Liver (tissue), 8 donors: ENCODE measurements at regions not wholly inside any gene's neighbourhood (a gene's known extent, or its start where the extent isn't known, plus 50 kb on each side); places are given as distances from the start of the nearest gene placed in this dataset.

Experiments used
- DNase-seq: peaks from one replicate; pipeline ENCODE4 v3.0.0-alpha.2; 2017; ENCODE audit warnings: low spot score
- H3K27ac ChIP-seq, 2 donors: one replicate each; pipeline ENCODE4 v1.7.0; 2013; ENCODE audit warnings: inconsistent platforms in 2 of 2, low read length in 2 of 2, control low read depth in 1 of 2, low read depth in 1 of 2, mild to moderate bottlenecking in 1 of 2
- H3K27me3 ChIP-seq, 4 donors: one replicate each; pipeline versions ENCODE4 v1.6.1 to v1.7.0; 2013; ENCODE audit warnings: low read length in 3 of 4, inconsistent platforms in 1 of 4, mild to moderate bottlenecking in 1 of 4, moderate library complexity in 1 of 4; ENCODE audit not compliant: control insufficient read depth in 4 of 4, insufficient read depth in 4 of 4
- H3K36me3 ChIP-seq, 4 donors: one replicate each; pipeline versions ENCODE4 v1.6.1 to v1.7.0; 2013; ENCODE audit warnings: low read length in 3 of 4, mild to moderate bottlenecking in 3 of 4, low read depth in 1 of 4, moderate library complexity in 1 of 4; ENCODE audit not compliant: control insufficient read depth in 4 of 4, insufficient read depth in 3 of 4
- H3K4me1 ChIP-seq, 4 donors: one replicate each; pipeline versions ENCODE4 v1.6.1 to v1.7.0; 2013; ENCODE audit warnings: low read length in 3 of 4, mild to moderate bottlenecking in 3 of 4, moderate library complexity in 1 of 4; ENCODE audit not compliant: control insufficient read depth in 4 of 4, insufficient read depth in 4 of 4
- H3K4me3 ChIP-seq, 3 donors: one replicate each; pipeline versions ENCODE4 v1.6.1 to v1.7.0; 2013; ENCODE audit warnings: low read length in 3 of 3, control low read depth in 1 of 3, low read depth in 1 of 3, mild to moderate bottlenecking in 1 of 3
- H3K9ac ChIP-seq, 2 donors: one replicate each; pipeline ENCODE4 v1.7.0; 2013; ENCODE audit warnings: low read length in 2 of 2, mild to moderate bottlenecking in 2 of 2, moderate library complexity in 2 of 2, control low read depth in 1 of 2, low read depth in 1 of 2
- H3K9me3 ChIP-seq, 4 donors: one replicate each; pipeline versions ENCODE4 v1.6.1 to v1.7.0; 2013; ENCODE audit warnings: low read length in 3 of 4; ENCODE audit not compliant: control insufficient read depth in 4 of 4
- EGR1 ChIP-seq, 2 donors: IDR thresholded peaks; 2 replicates each; pipeline ENCODE4 v1.6.1; 2016 to 2018; ENCODE audit warnings: antibody characterized with exemption in 2 of 2, low read depth in 2 of 2
- FOXA1 ChIP-seq: IDR thresholded peaks from 2 replicates; pipeline ENCODE4 v1.6.1; 2016; ENCODE audit warnings: antibody characterized with exemption
- FOXA2 ChIP-seq: IDR thresholded peaks from 2 replicates; pipeline ENCODE4 v1.6.1; 2016; ENCODE audit warnings: antibody characterized with exemption
- GABPA ChIP-seq, 2 donors: IDR thresholded peaks in 1 of 2; conservative IDR thresholded peaks in 1 of 2; 2 replicates each; pipeline ENCODE4 v1.6.1; 2016; ENCODE audit warnings: antibody characterized with exemption in 2 of 2, mild to moderate bottlenecking in 1 of 2, moderate library complexity in 1 of 2
- HNF4A ChIP-seq, 2 donors: conservative IDR thresholded peaks; 2 replicates each; pipeline ENCODE4 v1.6.1; 2016; ENCODE audit warnings: antibody characterized with exemption in 2 of 2, mild to moderate bottlenecking in 2 of 2
- HNF4G ChIP-seq: IDR thresholded peaks from 2 replicates; pipeline ENCODE4 v1.6.1; 2016; ENCODE audit warnings: antibody characterized with exemption
- JUND ChIP-seq, 2 donors: IDR thresholded peaks; 2 replicates each; pipeline ENCODE4 v1.6.1; 2016; ENCODE audit warnings: antibody characterized with exemption in 2 of 2
- NR2F2 ChIP-seq: IDR thresholded peaks from 2 replicates; pipeline ENCODE4 v1.6.1; 2016; ENCODE audit warnings: antibody characterized with exemption
- RAD21 ChIP-seq, 2 donors: IDR thresholded peaks; 2 replicates each; pipeline ENCODE4 v1.6.1; 2016; ENCODE audit warnings: antibody characterized with exemption in 2 of 2, mild to moderate bottlenecking in 2 of 2
- SP1 ChIP-seq: IDR thresholded peaks from 2 replicates; pipeline ENCODE4 v1.6.1; 2018; ENCODE audit warnings: antibody characterized with exemption, mild to moderate bottlenecking
- TAF1 ChIP-seq: conservative IDR thresholded peaks from 2 replicates; pipeline ENCODE4 v1.6.1; 2016; ENCODE audit warnings: antibody characterized with exemption, mild to moderate bottlenecking
- YY1 ChIP-seq: IDR thresholded peaks from 2 replicates; pipeline ENCODE4 v1.6.1; 2016; ENCODE audit warnings: antibody characterized with exemption, mild to moderate bottlenecking
- WGBS: extraction: QIAGEN DNeasy Blood & Tissue Kit; methylation state at CpG from one replicate; pipeline ENCODE4 v1.1.7; 2013; 5-methylcytosine and 5-hydroxymethylcytosine counted together
- TF ChIP-seq, protein P1 (sequence below): fragments of 150-350 bp; IDR thresholded peaks from 2 replicates; pipeline ENCODE4 v1.5.1; 2017; ENCODE audit warnings: improper control_type of control experiment, low read depth, low read length; ENCODE audit not compliant: missing input control
- TF ChIP-seq, protein P2 (sequence below): IDR thresholded peaks from 2 replicates; pipeline ENCODE4 v1.6.1; 2016; ENCODE audit warnings: antibody characterized with exemption
- TF ChIP-seq, protein P3 (sequence below): IDR thresholded peaks from 2 replicates; pipeline ENCODE4 v1.6.1; 2016; ENCODE audit warnings: antibody characterized with exemption
- TF ChIP-seq, protein P4 (sequence below): IDR thresholded peaks from 2 replicates; pipeline ENCODE4 v1.6.1; 2016; ENCODE audit warnings: antibody characterized with exemption
- TF ChIP-seq, protein P5 (sequence below): IDR thresholded peaks from 2 replicates; pipeline ENCODE4 v1.6.1; 2016; ENCODE audit warnings: antibody characterized with exemption, mild to moderate bottlenecking
- donor health status: healthy.
- donor health status: healthy.
- donor health status: healthy.
- donor health status: healthy.
- donor health status: healthy.

DNA sequence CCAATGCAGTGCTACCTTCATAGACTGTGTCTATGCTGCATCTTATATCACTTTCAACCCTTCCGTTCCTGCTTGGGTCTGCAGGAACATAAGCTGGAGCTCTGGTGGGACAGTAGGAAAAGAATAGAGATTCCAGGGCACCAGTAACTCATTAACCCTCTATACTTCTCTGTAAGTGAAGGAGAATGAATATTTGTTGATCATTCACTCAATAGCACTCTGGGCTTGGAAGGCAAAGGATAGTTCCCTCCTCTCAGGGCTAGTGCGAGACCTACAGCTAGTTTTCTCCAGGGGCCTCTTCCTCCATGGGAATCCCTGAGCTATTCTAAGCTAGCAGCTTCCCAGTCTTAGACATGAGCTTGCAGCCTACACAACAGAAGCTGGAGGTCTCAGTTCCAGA, 84.7 kb downstream of the BMP4 start:
- H3K9me3 ChIP-seq, result no peaks in the 10 kb centered on the region
- H3K4me1 ChIP-seq, result no peaks in the 10 kb centered on the region
- H3K4me3 ChIP-seq, result no peak overlapping the region
- H3K36me3 ChIP-seq, result no peaks in the 10 kb centered on the region
- H3K9ac ChIP-seq, result no peak overlapping the region
- no peak for TF ChIP-seq RAD21 (IDR thresholded peaks at IDR 0.05)
- no peak for TF ChIP-seq FOXA1
- TF ChIP-seq, protein P1, sequence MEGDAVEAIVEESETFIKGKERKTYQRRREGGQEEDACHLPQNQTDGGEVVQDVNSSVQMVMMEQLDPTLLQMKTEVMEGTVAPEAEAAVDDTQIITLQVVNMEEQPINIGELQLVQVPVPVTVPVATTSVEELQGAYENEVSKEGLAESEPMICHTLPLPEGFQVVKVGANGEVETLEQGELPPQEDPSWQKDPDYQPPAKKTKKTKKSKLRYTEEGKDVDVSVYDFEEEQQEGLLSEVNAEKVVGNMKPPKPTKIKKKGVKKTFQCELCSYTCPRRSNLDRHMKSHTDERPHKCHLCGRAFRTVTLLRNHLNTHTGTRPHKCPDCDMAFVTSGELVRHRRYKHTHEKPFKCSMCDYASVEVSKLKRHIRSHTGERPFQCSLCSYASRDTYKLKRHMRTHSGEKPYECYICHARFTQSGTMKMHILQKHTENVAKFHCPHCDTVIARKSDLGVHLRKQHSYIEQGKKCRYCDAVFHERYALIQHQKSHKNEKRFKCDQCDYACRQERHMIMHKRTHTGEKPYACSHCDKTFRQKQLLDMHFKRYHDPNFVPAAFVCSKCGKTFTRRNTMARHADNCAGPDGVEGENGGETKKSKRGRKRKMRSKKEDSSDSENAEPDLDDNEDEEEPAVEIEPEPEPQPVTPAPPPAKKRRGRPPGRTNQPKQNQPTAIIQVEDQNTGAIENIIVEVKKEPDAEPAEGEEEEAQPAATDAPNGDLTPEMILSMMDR, result no peak
- no peak for TF ChIP-seq GABPA (IDR thresholded peaks at IDR 0.05 in 1 of 2, conservative IDR thresholded peaks at IDR 0.05 in 1 of 2)
- no peak for TF ChIP-seq NR2F2
- TF ChIP-seq HNF4G, result no peak
- TF ChIP-seq, protein P2, sequence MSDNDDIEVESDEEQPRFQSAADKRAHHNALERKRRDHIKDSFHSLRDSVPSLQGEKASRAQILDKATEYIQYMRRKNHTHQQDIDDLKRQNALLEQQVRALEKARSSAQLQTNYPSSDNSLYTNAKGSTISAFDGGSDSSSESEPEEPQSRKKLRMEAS, result no peak
- no peak for DNase-seq
- WGBS, result 75% methylated on average over 2 of the region's 2 CpGs
- no peaks in the 10 kb centered on the region for H3K27me3 ChIP-seq
- H3K27ac ChIP-seq, result no peak overlapping the region

DNA sequence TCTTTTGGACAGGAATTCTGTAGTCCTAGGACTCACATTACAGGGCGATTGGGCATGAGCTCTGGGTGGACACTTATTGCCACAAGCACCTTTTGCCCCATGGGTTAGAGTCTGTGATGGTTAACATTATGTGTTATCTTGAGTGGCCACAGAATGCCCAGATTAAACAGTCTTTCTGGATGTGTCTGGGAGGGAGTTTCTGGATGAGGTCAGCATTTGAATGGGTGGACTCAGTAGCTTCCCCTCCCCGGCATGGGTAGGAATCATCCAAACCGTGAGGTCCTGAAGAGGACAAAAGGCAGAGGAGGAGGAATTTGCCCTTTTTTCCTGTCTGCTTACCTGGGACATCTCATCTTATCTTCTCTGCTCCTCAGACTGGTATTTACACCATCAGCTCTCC, 85.6 kb downstream of the BMP4 start:
- H3K4me1 ChIP-seq, result no peaks in the 10 kb centered on the region
- no peak for DNase-seq
- H3K4me3 ChIP-seq, result no peak overlapping the region
- H3K9ac ChIP-seq, result no peak overlapping the region
- TF ChIP-seq, protein P3, sequence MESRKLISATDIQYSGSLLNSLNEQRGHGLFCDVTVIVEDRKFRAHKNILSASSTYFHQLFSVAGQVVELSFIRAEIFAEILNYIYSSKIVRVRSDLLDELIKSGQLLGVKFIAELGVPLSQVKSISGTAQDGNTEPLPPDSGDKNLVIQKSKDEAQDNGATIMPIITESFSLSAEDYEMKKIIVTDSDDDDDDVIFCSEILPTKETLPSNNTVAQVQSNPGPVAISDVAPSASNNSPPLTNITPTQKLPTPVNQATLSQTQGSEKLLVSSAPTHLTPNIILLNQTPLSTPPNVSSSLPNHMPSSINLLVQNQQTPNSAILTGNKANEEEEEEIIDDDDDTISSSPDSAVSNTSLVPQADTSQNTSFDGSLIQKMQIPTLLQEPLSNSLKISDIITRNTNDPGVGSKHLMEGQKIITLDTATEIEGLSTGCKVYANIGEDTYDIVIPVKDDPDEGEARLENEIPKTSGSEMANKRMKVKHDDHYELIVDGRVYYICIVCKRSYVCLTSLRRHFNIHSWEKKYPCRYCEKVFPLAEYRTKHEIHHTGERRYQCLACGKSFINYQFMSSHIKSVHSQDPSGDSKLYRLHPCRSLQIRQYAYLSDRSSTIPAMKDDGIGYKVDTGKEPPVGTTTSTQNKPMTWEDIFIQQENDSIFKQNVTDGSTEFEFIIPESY, result no peak
- no peak for TF ChIP-seq JUND (IDR thresholded peaks at IDR 0.05)
- no peak for TF ChIP-seq EGR1 (IDR thresholded peaks at IDR 0.05; ENCODE audit: low read depth in 2 of 2)
- TF ChIP-seq, protein P4, sequence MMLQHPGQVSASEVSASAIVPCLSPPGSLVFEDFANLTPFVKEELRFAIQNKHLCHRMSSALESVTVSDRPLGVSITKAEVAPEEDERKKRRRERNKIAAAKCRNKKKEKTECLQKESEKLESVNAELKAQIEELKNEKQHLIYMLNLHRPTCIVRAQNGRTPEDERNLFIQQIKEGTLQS, result no peak
- TF ChIP-seq HNF4G, result no peak
- TF ChIP-seq, protein P1, result no peak
- TF ChIP-seq FOXA2, result no peak
- no peak for TF ChIP-seq RAD21 (IDR thresholded peaks at IDR 0.05)
- TF ChIP-seq TAF1, result no peak
- TF ChIP-seq GABPA (IDR thresholded peaks at IDR 0.05 in 1 of 2, conservative IDR thresholded peaks at IDR 0.05 in 1 of 2), result no peak
- TF ChIP-seq, protein P2, result no peak
- TF ChIP-seq, protein P5, sequence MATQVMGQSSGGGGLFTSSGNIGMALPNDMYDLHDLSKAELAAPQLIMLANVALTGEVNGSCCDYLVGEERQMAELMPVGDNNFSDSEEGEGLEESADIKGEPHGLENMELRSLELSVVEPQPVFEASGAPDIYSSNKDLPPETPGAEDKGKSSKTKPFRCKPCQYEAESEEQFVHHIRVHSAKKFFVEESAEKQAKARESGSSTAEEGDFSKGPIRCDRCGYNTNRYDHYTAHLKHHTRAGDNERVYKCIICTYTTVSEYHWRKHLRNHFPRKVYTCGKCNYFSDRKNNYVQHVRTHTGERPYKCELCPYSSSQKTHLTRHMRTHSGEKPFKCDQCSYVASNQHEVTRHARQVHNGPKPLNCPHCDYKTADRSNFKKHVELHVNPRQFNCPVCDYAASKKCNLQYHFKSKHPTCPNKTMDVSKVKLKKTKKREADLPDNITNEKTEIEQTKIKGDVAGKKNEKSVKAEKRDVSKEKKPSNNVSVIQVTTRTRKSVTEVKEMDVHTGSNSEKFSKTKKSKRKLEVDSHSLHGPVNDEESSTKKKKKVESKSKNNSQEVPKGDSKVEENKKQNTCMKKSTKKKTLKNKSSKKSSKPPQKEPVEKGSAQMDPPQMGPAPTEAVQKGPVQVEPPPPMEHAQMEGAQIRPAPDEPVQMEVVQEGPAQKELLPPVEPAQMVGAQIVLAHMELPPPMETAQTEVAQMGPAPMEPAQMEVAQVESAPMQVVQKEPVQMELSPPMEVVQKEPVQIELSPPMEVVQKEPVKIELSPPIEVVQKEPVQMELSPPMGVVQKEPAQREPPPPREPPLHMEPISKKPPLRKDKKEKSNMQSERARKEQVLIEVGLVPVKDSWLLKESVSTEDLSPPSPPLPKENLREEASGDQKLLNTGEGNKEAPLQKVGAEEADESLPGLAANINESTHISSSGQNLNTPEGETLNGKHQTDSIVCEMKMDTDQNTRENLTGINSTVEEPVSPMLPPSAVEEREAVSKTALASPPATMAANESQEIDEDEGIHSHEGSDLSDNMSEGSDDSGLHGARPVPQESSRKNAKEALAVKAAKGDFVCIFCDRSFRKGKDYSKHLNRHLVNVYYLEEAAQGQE, result no peak
- TF ChIP-seq YY1, result no peak
- TF ChIP-seq HNF4A (conservative IDR thresholded peaks at IDR 0.05), result no peak
- no peak for TF ChIP-seq SP1
- H3K36me3 ChIP-seq, result no peaks in the 10 kb centered on the region
- H3K27me3 ChIP-seq, result no peaks in the 10 kb centered on the region
- no peak overlapping the region for H3K27ac ChIP-seq
- no peaks in the 10 kb centered on the region for H3K9me3 ChIP-seq
- WGBS, result 88% methylated on average over 3 of the region's 3 CpGs
